ENCODE measurements at regions not wholly inside any gene's neighbourhood (a gene's known extent, or its start where the extent isn't known, plus 50 kb on each side); places are given as distances from the start of the nearest gene placed in this dataset.
A peak's percentile ranks its signal among the peaks of the same experiment; 100 is the strongest.

GRCh38 chr10:59585046-59585700, 124.5 kb downstream of the SLC16A9 start:
- DNase-seq (ENCODE audit: low spot score), result no peak
- no peak for TF ChIP-seq CTCF (IDR thresholded peaks at IDR 0.05; ENCODE audit: extremely low read depth, missing control alignments)

GRCh38 chr10:59582780-59583179, 126.9 kb downstream of the SLC16A9 start:
- no peak for DNase-seq (ENCODE audit: low spot score)
- TF ChIP-seq CTCF (IDR thresholded peaks at IDR 0.05; ENCODE audit: extremely low read depth, missing control alignments), result no peak

GRCh38 chr10:59582058-59582457, 127.6 kb downstream of the SLC16A9 start:
- no peak for DNase-seq (ENCODE audit: low spot score)
- no peak for TF ChIP-seq CTCF (IDR thresholded peaks at IDR 0.05; ENCODE audit: extremely low read depth, missing control alignments)

- no peak for DNase-seq (ENCODE audit: low spot score)
- TF ChIP-seq CTCF (IDR thresholded peaks at IDR 0.05; ENCODE audit: extremely low read depth, missing control alignments), result no peak
These were observed 129.4 kb downstream of the SLC16A9 start for GRCh38 chr10:59580026-59580863.

- no peak for TF ChIP-seq CTCF (IDR thresholded peaks at IDR 0.05; ENCODE audit: extremely low read depth, missing control alignments)
- no peak for DNase-seq (ENCODE audit: low spot score)
These were observed 130.9 kb downstream of the SLC16A9 start for GRCh38 chr10:59578741-59579140.

GRCh38 chr10:59577984-59578383, 131.7 kb downstream of the SLC16A9 start:
- peak; percentile 8 for DNase-seq (ENCODE audit: low spot score)
- TF ChIP-seq CTCF (IDR thresholded peaks at IDR 0.05; ENCODE audit: extremely low read depth, missing control alignments), result no peak

- DNase-seq (ENCODE audit: low spot score), result no peak
- no peak for TF ChIP-seq CTCF (IDR thresholded peaks at IDR 0.05; ENCODE audit: extremely low read depth, missing control alignments)
These were observed 134.4 kb downstream of the SLC16A9 start for GRCh38 chr10:59575269-59575668.

Measured in GM20000 (cell line).